GM20431 (cell line): ENCODE measurements at regions not wholly inside any gene's neighbourhood (a gene's known extent, or its start where the extent isn't known, plus 50 kb on each side); places are given as distances from the start of the nearest gene placed in this dataset.

Experiments used
- in situ Hi-C: fragments of 300-500 bp; cut with MseI, MboI; formaldehyde crosslinking; loops from one replicate; pipeline ENCODE4 v1.15.0; 2020; ENCODE audit warnings: low sequenced_read_pairs; ENCODE audit not compliant: unreplicated experiment

DNA sequence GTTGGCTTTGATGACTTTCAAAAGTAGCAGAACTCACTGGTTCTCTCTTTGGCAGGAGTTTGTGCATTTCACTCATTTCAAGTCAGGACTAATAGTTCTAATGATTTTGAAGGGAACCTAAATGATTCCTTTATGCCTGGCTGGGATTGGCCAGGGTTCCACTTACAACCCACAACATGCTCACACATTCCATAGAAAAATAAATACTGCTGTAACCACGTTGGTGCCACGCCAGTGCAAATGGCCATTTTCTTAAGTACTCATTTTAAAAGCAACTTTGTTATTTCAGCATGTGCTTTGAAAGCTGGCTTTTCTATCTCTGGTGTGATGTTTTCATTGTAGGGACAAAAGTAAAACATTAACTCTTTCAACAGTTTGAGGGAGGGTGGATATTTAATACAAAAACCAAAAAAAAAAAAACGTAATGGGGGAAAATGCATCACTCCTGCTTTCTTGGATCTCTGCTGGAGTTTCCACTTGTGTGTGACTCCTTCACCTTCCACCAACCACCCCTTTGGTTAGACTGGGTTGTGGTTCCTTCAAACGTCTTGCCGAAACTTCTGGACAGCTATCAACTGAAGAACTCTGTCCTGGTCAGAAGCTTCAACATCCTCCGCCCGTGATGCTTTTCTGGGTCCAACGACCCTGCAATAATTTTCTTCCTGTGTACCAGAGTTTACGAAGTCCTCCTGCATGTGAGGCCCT, 300.4 kb upstream of the RUNX1 start:
- in situ Hi-C loops, result no loop called here

DNA sequence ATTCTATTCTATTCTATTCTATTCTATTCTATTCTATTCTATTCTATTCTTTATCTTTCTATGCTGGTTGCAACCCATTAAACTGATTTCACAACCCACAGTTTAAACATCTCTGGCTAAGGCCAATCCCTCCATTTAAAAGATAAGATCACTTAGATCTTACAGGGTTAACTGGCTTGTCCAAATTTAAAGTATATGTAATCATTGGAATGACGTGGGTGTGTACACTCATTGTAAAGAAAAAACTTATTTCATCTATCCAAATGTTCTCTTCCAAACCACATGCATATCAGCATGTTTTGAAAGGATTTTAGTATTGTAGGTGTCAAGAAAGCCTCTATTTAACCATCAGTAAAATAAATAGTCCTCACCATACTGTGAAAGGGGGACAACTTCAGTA, 299.6 kb upstream of the RUNX1 start:
- in situ Hi-C loops, result no loop called here

DNA sequence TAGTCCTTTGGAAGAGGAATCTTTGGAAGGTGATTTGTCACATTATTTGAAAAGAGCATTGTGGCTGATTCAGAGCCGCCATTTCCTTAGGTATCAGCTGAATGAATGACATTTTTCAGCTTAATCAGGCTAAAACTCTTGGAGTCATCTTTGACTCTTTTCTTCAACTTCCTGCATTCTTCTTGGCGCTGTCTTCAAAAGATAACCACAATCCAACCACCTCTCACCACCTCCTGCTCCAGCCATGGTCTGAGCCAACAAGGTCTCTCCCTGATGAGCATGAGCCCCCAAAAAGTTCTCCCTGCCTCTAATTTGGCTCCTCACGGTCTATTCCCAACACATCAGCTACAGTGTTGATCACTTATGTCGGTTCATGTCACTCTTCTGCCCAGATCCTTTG, 297.6 kb upstream of the RUNX1 start:
- in situ Hi-C loops, result no loop called here

DNA sequence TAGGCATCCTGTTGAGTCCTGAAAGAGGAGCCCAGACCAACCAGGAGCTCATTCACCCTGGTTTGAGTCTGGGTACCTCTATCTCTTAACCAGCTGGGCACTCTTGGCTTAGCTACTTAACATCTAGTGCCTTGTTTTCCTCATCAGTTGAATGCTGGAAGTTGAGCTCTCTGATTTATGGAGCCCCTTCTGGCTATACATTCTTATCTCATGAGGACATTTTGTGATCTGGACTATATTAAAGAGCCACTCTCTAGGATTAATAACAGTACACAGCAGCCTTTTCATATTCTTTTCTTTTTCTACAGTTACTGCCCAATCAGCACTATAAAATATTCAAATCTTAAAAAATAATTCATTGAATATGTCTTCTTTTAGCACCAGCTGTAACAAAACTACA, 296.9 kb upstream of the RUNX1 start:
- in situ Hi-C loops, result no loop called here

DNA sequence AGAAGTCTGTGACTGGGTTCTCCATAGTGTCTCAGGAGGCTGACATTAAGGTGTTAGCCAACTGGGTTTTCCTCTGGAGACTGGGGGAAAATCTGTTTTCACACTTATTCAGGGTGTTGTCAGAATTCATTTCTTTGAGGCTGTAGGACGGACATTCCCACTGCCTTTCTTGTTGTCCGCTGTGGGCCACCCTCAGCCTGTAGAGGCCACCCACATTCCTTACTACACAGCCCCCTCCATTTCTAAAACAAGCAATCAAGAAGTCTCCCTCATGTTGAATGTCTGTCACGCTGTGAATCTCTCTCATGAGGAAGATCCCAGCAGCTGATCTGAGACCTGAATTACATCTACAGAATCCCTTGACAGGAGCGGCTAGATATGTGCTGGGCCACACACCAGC, 295.5 kb upstream of the RUNX1 start:
- in situ Hi-C loops, result no loop called here

DNA sequence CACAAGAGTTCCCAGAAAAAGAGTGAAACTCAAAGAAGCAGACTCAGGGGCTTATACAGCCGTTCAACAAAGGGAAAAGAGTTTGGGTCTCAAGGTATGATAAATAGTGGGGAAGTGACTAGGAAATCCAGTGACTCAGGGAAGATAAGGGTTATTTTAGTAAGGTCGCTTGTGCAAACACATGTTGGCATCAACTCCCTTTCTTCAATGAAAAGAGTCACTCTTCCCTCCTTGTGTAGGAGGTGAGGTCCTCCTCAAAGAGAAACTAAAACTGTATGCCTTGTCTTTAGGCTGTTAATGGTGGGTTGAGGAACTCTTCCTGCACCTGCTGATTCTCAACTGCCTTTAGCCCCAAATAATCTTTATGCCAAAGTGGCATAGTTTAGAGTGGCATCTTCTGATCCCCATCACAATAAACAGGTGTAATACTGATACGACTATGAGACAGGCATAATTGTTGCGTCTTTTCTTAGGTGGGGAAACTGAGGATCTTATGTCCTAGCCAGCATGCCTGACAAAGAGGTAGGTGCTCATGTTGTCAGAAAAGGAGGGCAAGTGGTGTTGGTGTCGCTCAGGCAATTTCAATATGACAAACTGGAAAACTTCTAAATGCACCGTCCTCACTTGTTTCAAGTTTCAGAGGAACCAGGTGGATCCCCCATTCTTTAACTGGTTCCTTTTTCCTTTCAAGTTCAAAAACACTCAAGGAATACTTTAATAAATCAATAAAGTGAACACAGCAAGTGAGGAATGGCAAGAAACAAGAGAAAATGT, 294.1 kb upstream of the RUNX1 start:
- in situ Hi-C loops, result no loop called here

DNA sequence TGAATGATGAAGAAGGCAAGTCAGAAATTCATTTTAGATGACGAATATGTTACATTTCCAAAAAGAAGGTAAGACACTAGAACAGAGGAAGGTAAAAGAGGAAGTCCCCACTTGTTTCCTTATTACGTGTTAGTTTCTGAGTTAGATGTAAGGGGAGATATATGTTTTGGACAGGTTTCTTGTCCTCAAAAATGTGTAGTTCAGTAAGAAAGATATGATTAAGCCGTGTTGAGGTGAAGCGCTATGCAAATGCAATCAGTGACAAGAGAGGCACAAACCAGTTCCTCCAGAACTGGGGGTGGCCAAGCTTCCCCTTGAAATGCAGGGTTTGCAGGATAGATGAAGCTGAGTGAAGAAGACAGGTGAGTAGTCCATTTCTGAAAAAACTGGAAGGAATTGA, 293.3 kb upstream of the RUNX1 start:
- in situ Hi-C loops, result no loop called here

DNA sequence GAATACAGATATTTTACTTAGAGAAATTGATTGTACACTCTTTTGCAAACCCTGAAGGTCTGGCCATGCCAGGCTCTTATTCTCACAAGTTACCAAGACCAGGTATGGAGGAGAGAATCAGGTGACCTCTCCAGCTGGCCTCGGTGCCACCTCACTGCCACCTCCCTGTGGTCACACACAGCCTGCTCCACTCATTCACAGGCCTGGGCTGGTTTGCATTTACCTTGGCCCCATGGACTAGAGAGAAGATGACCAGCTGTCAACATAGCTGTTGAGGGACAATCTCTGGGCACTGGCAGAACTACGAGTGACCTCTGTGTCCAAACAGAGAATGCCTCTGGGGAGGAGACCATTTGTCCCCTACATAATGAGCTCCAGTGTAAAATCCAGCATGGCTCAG, 291.2 kb upstream of the RUNX1 start:
- in situ Hi-C loops, result no loop called here

DNA sequence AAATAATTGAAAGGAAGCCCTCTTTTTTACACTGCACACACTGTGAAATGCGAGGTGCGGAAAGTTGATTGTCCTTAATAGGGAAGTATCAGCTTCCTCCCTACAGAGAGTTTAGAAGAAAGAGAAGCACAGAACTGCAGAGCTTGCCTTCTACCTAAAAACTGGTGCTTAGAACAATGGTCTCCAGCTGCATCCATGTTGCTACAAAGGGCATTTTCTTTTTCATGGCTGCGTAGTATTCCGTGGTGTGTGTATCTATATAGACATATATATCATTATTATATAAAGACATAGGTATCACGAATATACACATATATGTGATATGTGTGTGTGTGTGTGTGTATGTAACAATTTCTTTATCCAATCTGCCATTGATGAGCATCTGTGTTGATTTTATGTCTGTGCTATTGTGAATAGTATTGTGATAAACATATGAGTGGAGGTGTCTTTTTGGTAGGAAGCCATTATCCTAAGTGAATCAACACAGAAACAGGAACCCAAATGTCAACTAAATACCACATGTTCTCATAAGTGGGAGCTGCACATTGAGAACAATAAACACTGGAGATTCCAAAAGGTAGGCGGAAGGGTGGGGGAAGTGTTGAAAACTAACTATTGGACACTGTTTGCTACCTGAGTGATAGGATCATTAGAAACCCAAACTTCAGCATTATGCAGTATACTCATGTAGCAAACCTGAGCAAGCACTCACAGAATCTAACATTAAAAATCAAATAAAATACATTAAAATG, 290.0 kb upstream of the RUNX1 start:
- in situ Hi-C loops, result no loop called here

DNA sequence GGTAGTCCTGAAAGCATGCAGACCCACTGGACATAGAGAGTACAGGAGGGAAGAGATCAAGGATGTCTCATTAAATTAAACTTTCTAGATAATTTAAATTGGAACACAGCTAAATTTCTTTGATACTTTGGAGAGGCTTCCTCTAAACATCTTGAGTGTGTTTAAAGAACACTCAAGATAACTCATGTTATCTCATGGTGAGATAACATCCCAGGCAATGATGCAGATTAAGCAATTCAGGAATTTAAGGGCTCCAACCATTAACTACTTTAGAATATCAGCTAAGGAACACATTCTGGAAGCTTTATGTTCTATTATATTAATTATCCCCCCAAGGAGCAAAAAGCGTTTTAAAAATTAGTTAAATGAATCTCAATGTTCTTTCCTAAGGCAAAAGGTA, 289.2 kb upstream of the RUNX1 start:
- in situ Hi-C loops, result no loop called here

DNA sequence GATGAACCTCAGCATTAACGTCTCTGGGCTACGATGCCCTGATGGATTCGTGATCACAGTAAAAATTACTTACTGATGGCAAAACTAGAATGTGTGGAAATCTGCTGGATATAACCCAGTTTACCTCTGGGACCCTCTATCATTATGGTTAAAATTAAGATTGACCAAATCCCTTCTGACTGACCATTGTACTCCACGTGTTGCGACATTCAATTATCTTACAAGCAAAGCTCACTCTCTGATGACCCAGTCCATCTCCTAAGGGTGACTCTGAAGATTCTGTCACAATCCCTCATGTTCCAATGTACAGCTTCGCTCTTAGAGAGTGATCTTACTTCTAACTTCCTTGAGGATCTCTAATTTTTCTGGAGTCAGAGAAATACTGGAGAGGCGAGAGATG, 288.5 kb upstream of the RUNX1 start:
- in situ Hi-C loops, result no loop called here

DNA sequence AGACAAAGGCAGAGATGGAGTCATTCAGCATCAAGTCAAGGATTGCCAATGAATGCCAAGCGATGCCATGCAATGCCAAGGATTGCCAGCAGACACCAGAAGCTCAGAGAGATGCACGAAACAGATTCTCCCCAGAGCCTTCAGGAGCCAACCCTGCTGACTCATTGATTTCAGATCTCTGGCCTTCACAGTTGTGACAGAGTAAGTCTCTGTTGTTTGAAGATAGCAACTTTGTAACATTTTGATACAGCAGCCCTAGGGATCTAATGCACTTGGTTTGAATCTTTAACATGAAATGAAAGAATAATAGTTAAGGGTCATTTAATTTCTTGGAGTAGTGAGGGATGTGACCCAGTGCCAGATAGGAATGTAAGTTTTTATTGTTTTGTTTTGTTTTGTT, 287.4 kb upstream of the RUNX1 start:
- in situ Hi-C loops, result no loop called here

DNA sequence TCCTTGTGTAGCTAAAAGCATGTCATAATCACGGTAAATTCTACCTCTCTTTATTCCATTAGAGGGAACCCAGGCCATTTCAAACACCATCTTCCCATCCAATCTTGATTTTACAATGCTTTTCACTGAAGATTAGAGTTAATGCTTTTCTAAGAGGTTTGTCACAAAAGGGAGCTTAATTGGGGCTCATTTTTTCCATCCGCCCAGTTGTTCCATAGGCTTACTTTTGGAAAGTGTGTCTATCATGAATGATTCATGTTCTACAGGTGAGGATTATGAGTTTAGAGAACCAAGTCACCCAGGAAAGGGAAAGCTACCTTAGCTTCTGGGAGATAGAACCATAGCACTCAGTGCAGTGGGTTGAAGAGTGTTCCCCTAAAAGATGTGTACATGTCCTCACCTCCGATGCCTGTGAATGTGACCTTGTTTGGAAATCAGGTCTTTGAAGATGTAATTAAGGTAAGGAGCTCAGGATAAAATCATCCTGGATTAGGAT, 286.9 kb upstream of the RUNX1 start:
- in situ Hi-C loops, result no loop called here

DNA sequence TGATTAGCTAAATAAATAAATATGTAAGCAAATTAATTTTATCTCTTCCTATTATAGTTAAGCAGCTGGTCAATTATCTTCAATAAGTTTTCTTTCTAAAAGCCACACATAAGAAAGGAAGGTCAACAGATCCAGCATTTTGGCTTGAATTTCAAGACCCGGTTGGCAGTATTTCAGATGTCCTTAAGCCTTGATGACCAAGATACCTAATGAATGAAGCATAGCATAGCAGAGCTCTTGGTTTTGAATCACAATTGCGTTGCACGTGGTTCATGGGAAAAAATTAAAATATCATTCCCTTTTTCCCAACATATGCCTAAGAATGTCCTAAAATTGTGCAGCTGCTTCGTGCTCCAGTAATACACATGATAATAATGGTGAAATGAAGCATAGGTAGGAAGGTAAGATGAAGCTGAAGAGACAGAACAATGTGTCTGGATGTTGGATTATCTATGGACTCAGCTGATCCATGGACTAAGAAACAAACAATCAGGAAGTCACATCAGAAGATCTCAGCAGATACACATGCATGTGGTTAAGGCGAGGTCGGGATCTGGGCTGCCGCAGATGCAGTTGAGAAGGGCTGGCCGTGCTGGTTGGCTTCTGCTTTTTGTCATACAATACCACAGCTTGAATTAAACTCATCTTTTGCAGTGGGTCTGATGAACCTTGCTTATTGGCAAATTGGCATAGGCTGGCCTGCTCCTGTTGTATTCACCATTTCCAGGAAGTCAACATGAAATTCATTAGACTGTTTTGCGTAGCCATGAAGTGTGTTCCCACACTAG, 284.9 kb upstream of the RUNX1 start:
- in situ Hi-C loops, result no loop called here

DNA sequence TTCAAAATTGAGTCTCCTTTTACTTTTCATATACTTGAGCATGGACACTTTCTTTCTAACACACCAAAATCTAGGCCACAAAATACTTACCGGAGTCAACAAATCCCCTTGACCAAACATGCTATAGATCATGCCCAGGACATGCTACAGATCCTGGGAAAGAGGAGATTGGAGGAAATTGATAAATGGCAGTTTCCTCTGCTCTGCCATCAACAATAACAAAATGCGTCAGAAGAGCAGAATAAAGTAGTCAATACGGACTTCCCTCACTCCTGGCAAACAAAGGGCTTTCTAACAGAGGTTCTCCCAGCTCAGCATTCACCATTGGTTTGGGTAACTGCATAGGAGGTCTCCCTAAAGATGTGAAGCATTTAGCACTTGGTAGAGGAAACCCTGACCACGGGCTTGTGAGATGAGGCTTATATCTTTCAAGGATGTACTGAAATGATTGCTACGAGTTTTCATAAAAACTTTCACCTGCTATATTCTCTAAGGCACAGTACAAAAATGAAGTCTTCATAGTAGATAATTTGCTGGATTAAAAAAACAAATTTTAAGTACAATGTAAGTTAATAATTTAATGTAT, 283.8 kb upstream of the RUNX1 start:
- in situ Hi-C loops, result no loop called here

DNA sequence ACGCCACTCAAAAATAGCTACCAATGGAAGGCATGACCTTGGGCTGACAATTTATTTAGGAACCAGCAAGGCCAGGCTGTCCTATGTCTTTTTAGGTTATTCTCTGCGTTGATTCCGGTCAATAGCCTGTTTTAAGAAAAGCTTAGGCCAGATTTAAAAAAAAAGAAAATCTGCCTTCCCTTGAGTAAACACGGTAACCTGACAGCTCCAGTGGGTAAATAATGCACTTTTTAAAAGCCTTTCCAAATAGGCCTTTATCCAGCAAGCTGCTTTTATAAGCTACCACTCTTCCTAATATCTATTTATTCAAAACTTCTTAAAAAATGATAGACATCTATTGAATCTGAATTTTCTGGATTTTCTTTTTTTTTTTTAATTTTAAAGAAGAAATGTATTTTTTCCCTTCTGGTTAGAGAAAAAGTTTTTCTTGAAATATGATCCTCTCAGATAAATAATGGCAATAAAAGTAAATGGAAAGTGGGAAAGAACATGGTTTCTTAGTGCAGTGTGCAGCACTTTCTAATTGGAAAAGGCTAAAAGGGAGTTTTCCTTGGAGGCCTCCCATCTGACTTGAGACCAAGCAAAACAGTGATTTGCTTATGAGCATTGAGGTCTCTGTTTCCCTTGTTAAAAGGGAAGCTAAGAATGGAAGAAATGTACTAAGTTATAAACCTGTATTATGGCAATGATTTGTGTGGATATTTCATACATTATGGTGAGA, 281.0 kb upstream of the RUNX1 start:
- in situ Hi-C loops, result no loop called here

DNA sequence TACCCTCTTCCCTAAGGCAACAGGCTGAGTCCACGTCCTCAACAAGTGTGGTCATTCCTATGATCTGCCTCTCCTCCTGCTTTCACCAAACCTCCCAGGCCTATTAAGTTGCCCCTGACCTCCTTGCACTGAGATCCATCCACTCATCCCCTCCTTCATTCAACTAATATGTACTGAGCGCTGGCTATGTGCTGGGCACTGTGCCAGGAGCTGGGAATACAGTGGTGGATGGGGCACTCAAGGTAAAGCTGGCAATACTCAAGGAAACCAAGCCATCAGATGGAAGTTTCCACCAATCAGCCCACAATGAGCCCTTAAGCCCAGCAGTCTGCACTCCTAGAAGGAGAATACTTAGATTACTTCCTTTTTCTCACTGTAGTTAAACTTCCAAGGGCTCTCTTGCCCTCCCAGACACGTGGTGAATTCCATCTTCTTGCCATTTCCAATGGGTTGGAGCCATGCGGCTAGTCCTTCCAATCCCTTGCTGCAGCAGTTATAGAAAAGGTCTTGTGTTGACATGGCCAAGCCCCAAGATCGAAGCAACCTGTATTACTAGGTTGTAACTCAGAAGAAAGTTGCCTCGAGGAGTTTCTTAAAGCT, 279.9 kb upstream of the RUNX1 start:
- in situ Hi-C loops, result no loop called here

DNA sequence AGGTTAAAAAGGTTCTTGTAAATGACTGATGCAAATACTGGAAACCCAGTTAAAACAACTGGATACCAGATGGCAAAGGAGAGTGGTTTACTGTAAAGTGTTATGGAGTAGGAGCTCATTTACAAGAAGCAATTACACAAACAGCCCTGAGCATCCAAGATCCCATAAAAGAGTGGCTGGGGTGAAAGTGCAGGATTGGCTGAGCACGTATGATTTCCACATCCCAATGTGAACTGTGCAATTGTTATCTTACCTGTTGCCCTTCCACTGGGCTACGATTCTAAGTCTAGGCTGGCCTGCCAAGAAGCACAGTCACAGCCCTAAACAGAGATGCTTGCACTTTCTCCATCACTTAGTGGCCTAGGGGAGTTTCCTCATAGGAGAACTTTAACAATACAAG, 277.6 kb upstream of the RUNX1 start:
- in situ Hi-C loops, result no loop called here

DNA sequence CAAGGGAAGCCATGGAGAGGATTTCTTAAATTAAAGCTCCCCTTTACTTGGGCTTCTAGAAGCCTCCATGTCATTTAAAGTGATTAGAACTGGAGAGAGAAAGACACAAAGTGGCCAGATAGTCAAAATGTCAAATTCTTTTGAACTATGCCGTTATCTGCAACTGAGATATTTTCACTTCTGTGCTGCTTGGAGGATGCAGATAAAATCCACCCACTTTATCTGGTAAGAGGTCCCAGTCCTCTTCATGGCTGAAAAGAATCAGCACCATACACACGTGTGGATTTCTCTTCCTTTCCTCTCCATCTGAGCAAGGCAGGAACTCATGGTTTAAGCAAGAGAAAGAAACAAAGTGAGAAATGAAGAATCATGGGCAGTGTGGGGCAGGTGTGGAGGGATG, 276.9 kb upstream of the RUNX1 start:
- in situ Hi-C loops, result no loop called here
